SK-N-SH (cell line): ENCODE measurements at regions not wholly inside any gene's neighbourhood (a gene's known extent, or its start where the extent isn't known, plus 50 kb on each side); places are given as distances from the start of the nearest gene placed in this dataset.

Experiments used
- CTCF ChIA-PET: fragments of 300-600, 350-600 bp; formaldehyde crosslinking; extraction: SDS; loops from one replicate; lab custom pipeline; 2021; lab: Yijun Ruan, JAX
- POLR2A ChIA-PET: fragments of 350-600 bp; sonication (Branson Sonifier 250); formaldehyde crosslinking; extraction: SDS; loops from one replicate; lab custom pipeline; 2020; ENCODE audit warnings: antibody characterized with exemption, inconsistent platforms; lab: Yijun Ruan, JAX
- DNase-seq: peaks from one replicate; pipeline ENCODE4 v3.0.0; 2012
- H2AFZ ChIP-seq: fragments of 200-600 bp; sonication (generic); 2 replicates; pipeline ENCODE4 v1.8.1; 2016; ENCODE audit warnings: antibody characterized with exemption, mild to moderate bottlenecking, low read depth
- H3F3A ChIP-seq: fragments of 200-600 bp; sonication (generic); replicated peaks from 2 replicates; pipeline ENCODE3; 2016; ENCODE audit warnings: antibody characterized with exemption, mild to moderate bottlenecking; ENCODE audit not compliant: insufficient read depth
- H3K27ac ChIP-seq, 2 experiments: fragments of 200-500 bp in 1 of 2; fragments of 200-600 bp in 1 of 2; sonication (Bioruptor generic) in 1 of 2; sonication (generic), shearing (Covaris generic) in 1 of 2; 2 replicates each; pipeline versions ENCODE4 v1.5.1 to v1.6.1; 2014 to 2016; ENCODE audit warnings: low read depth in 2 of 2, inconsistent platforms in 1 of 2, low read length in 1 of 2, mild to moderate bottlenecking in 1 of 2, mixed read lengths in 1 of 2
- H3K27me3 ChIP-seq: fragments of 200-600 bp; sonication (generic), shearing (Covaris generic); 2 replicates; pipeline ENCODE4 v1.6.1; 2016; ENCODE audit warnings: mixed run types; ENCODE audit not compliant: insufficient read depth
- H3K36me3 ChIP-seq, 2 experiments: fragments of 200-500 bp in 1 of 2; fragments of 200-600 bp in 1 of 2; sonication (Bioruptor generic) in 1 of 2; sonication (generic) in 1 of 2; replicated peaks in 1 of 2; 2 replicates each; pipeline versions ENCODE3 to v1.5.1; 2014 to 2016; ENCODE audit warnings: low read length in 1 of 2, mild to moderate bottlenecking in 1 of 2; ENCODE audit not compliant: insufficient read depth in 2 of 2, control insufficient read depth in 1 of 2
- H3K4me1 ChIP-seq, 2 experiments: fragments of 200-500 bp in 1 of 2; fragments of 200-600 bp in 1 of 2; sonication (Bioruptor generic) in 1 of 2; sonication (generic), shearing (Covaris generic) in 1 of 2; 2 replicates each; pipeline versions ENCODE4 v1.5.1 to v1.6.1; 2014 to 2016; ENCODE audit warnings: low read depth in 1 of 2, low read length in 1 of 2, mixed run types in 1 of 2; ENCODE audit not compliant: insufficient read depth in 2 of 2, control insufficient read depth in 1 of 2
- H3K4me2 ChIP-seq: fragments of 200-600 bp; sonication (generic), shearing (Covaris generic); 2 replicates; pipeline ENCODE4 v1.6.1; 2017; ENCODE audit warnings: mixed run types
- H3K4me3 ChIP-seq, 2 experiments: fragments of 200-500 bp in 1 of 2; fragments of 200-600 bp in 1 of 2; sonication (Bioruptor generic) in 1 of 2; sonication (generic), shearing (Covaris generic) in 1 of 2; 2 replicates each; pipeline versions ENCODE4 v1.5.1 to v1.8.1; 2014 to 2016; ENCODE audit warnings: low read depth in 2 of 2, inconsistent platforms in 1 of 2, low read length in 1 of 2, mild to moderate bottlenecking in 1 of 2, mixed read lengths in 1 of 2, moderate library complexity in 1 of 2
- H3K79me2 ChIP-seq: fragments of 200-600 bp; sonication (generic); 2 replicates; pipeline ENCODE4 v1.8.1; 2017; ENCODE audit warnings: mild to moderate bottlenecking; ENCODE audit not compliant: insufficient read depth
- H3K9ac ChIP-seq: fragments of 200-600 bp; sonication (generic); 2 replicates; pipeline ENCODE4 v1.6.1; 2017; ENCODE audit warnings: mixed run types
- H3K9me2 ChIP-seq: fragments of 200-600 bp; sonication (generic); 2 replicates; pipeline ENCODE4 v1.6.1; 2017; ENCODE audit warnings: mixed run types
- H3K9me3 ChIP-seq: fragments of 200-600 bp; sonication (generic); 2 replicates; pipeline ENCODE4 v1.6.1; 2017; ENCODE audit warnings: mixed run types, mild to moderate bottlenecking, moderate library complexity
- H4K20me1 ChIP-seq: fragments of 200-600 bp; sonication (generic); 2 replicates; pipeline ENCODE4 v1.6.1; 2017; ENCODE audit warnings: mild to moderate bottlenecking, mixed run types; ENCODE audit not compliant: insufficient read depth
- FOSL2 ChIP-seq: IDR thresholded peaks from 2 replicates; pipeline ENCODE4 v1.4.0; 2012; ENCODE audit warnings: low read depth, mild to moderate bottlenecking, moderate library complexity, borderline replicate concordance
- FOXJ3 ChIP-seq: sonication (generic); formaldehyde crosslinking; IDR thresholded peaks from 2 replicates; pipeline ENCODE4 v1.5.1; 2020; ENCODE audit warnings: mild to moderate bottlenecking, missing genetic modification reagents
- MAX ChIP-seq: IDR thresholded peaks from 2 replicates; pipeline ENCODE4 v1.4.0; 2012; ENCODE audit warnings: low read depth
- MXI1 ChIP-seq: IDR thresholded peaks from 2 replicates; pipeline ENCODE4 v1.6.1; 2012; ENCODE audit warnings: mild to moderate bottlenecking, low read depth, low read length, improper control_type of control experiment
- NRF1 ChIP-seq: IDR thresholded peaks from 2 replicates; pipeline ENCODE4 v1.6.1; 2012; ENCODE audit warnings: low read depth, mild to moderate bottlenecking, low read length
- PBX3 ChIP-seq: IDR thresholded peaks from 2 replicates; pipeline ENCODE4; 2012
- POLR2AphosphoS5 ChIP-seq: IDR thresholded peaks from 2 replicates; pipeline ENCODE4 v1.6.1; 2012; ENCODE audit warnings: low read depth, low read length
- RAD21 ChIP-seq: IDR thresholded peaks from 2 replicates; pipeline ENCODE4 v1.6.1; 2012; ENCODE audit warnings: mild to moderate bottlenecking, low read length
- RCOR1 ChIP-seq: fragments of 150-350 bp; IDR thresholded peaks from 2 replicates; pipeline ENCODE4 v1.6.1; 2017; ENCODE audit warnings: antibody characterized with exemption, low read length
- REST ChIP-seq: IDR thresholded peaks from 2 replicates; pipeline ENCODE4 v1.6.1; 2012; ENCODE audit warnings: mild to moderate bottlenecking, low read depth, low read length, moderate library complexity
- RXRA ChIP-seq: IDR thresholded peaks from 2 replicates; pipeline ENCODE4 v1.4.0; 2012; ENCODE audit warnings: low read depth, mild to moderate bottlenecking, borderline replicate concordance
- SMC3 ChIP-seq: IDR thresholded peaks from 2 replicates; pipeline ENCODE4 v1.6.1; 2012; ENCODE audit warnings: low read depth, low read length, improper control_type of control experiment
- TCF12 ChIP-seq: IDR thresholded peaks from 2 replicates; pipeline ENCODE4 v1.4.0; 2012
- TEAD4 ChIP-seq: IDR thresholded peaks from 2 replicates; pipeline ENCODE4 v1.4.0; 2012; ENCODE audit warnings: mild to moderate bottlenecking, borderline replicate concordance; ENCODE audit not compliant: insufficient read depth
- USF2 ChIP-seq: fragments of 150-350 bp; IDR thresholded peaks from 2 replicates; pipeline ENCODE4 v1.6.1; 2017; ENCODE audit warnings: antibody characterized with exemption, low read length, low read depth, borderline replicate concordance
- ZBTB33 ChIP-seq: IDR thresholded peaks from 2 replicates; pipeline ENCODE4 v1.4.0; 2012; ENCODE audit warnings: low read depth, borderline replicate concordance
- WGBS: methylation state at CpG from one replicate; pipeline ENCODE4 v1.1.6; 2017; ENCODE audit warnings: low lambda C conversion rate; 5-methylcytosine and 5-hydroxymethylcytosine counted together
- TF ChIP-seq, protein P1 (sequence below): fragments of 200-600 bp; sonication (generic); IDR thresholded peaks from 2 replicates; pipeline ENCODE4 v1.6.1; 2017; ENCODE audit warnings: antibody characterized with exemption, mild to moderate bottlenecking, moderate library complexity
- TF ChIP-seq, protein P2 (sequence below): IDR thresholded peaks from 2 replicates; pipeline ENCODE4 v1.4.0; 2012; ENCODE audit warnings: low read depth, borderline replicate concordance

DNA sequence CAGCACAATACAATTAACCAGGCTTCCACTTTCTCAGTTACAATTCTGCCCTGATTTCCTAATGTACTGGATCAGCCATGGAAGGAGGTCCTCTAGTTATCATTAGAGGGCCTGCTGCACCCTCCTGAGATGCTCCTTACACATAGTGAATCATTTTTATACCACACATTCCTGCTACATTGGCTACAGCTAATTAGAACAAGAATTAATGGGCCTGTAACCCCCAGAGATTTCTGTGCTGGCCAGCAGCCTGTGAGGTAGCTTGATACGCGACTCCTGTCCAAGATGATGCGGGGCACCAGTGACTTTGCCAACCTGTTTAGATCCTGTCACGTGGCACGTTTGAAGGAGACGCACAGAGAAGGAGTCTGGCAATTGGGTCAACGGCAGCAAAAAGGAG, 422.8 kb downstream of the EPM2A start:
- H3F3A ChIP-seq, result no peaks in the 10 kb centered on the region
- H3K4me2 ChIP-seq, result no peak overlapping the region
- ChIA-PET POLR2A (no interaction called here), CTCF (no interaction called here)
- no peaks in the 10 kb centered on the region for H3K79me2 ChIP-seq
- H3K4me1 ChIP-seq, result no peaks in the 10 kb centered on the region; a peak in 1 of 4 replicates
- no peaks in the 10 kb centered on the region for H3K36me3 ChIP-seq
- no peak for DNase-seq
- H3K9me2 ChIP-seq, result no peaks in the 10 kb centered on the region
- H3K27me3 ChIP-seq, result no peaks in the 10 kb centered on the region
- TF ChIP-seq RAD21 (no peak), FOSL2 (no peak), PBX3 (no peak), MXI1 (no peak), POLR2AphosphoS5 (no peak), SMC3 (no peak), FOXJ3 (CRISPR knock-in tag) (no peak), TCF12 (no peak), RCOR1 (no peak), REST (no peak), ZBTB33 (no peak), NRF1 (no peak), RXRA (no peak), TEAD4 (no peak), USF2 (no peak), MAX (no peak)
- TF ChIP-seq, protein P1, sequence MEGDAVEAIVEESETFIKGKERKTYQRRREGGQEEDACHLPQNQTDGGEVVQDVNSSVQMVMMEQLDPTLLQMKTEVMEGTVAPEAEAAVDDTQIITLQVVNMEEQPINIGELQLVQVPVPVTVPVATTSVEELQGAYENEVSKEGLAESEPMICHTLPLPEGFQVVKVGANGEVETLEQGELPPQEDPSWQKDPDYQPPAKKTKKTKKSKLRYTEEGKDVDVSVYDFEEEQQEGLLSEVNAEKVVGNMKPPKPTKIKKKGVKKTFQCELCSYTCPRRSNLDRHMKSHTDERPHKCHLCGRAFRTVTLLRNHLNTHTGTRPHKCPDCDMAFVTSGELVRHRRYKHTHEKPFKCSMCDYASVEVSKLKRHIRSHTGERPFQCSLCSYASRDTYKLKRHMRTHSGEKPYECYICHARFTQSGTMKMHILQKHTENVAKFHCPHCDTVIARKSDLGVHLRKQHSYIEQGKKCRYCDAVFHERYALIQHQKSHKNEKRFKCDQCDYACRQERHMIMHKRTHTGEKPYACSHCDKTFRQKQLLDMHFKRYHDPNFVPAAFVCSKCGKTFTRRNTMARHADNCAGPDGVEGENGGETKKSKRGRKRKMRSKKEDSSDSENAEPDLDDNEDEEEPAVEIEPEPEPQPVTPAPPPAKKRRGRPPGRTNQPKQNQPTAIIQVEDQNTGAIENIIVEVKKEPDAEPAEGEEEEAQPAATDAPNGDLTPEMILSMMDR, result no peak
- TF ChIP-seq, protein P2, sequence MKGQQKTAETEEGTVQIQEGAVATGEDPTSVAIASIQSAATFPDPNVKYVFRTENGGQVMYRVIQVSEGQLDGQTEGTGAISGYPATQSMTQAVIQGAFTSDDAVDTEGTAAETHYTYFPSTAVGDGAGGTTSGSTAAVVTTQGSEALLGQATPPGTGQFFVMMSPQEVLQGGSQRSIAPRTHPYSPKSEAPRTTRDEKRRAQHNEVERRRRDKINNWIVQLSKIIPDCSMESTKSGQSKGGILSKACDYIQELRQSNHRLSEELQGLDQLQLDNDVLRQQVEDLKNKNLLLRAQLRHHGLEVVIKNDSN, result no peak
- H2AFZ ChIP-seq, result no peak overlapping the region
- H4K20me1 ChIP-seq, result no peaks in the 10 kb centered on the region
- H3K4me3 ChIP-seq, result no peak overlapping the region
- no peak overlapping the region for H3K27ac ChIP-seq
- no peak overlapping the region for H3K9ac ChIP-seq
- H3K9me3 ChIP-seq, result no peaks in the 10 kb centered on the region
- WGBS, result 65% methylated on average over 7 of the region's 7 CpGs
